Kidney (tissue), 13 donors: ENCODE measurements at regions not wholly inside any gene's neighbourhood (a gene's known extent, or its start where the extent isn't known, plus 50 kb on each side); places are given as distances from the start of the nearest gene placed in this dataset.
A peak's percentile ranks its signal among the peaks of the same experiment; 100 is the strongest.

Source experiments
- DNase-seq, 5 donors: peaks; one replicate each; pipeline ENCODE4 v3.0.0-alpha.2; 2013 to 2020
- FAIRE-seq: peaks from 2 replicates; lab custom pipeline; 2012; peaks lifted over from hg19 to GRCh38; lab: Jason Lieb, UNC
- H3K27ac ChIP-seq, 2 donors: one replicate each; pipeline ENCODE4 v1.7.0; 2013; ENCODE audit warnings: low read depth in 2 of 2, low read length in 2 of 2, inconsistent platforms in 1 of 2
- H3K27me3 ChIP-seq: one replicate; pipeline ENCODE4 v1.7.1; 2013; ENCODE audit warnings: low read length, inconsistent platforms; ENCODE audit not compliant: control insufficient read depth, insufficient read depth
- H3K36me3 ChIP-seq, 3 donors: one replicate each; pipeline versions ENCODE4 v1.7.0 to v1.7.1; 2013; ENCODE audit warnings: low read length in 3 of 3, control low read depth in 1 of 3, inconsistent platforms in 1 of 3; ENCODE audit not compliant: insufficient read depth in 3 of 3, control insufficient read depth in 2 of 3
- H3K4me1 ChIP-seq, 3 donors: one replicate each; pipeline versions ENCODE4 v1.7.0 to v1.7.1; 2013; ENCODE audit warnings: low read length in 3 of 3, inconsistent platforms in 1 of 3, low read depth in 1 of 3; ENCODE audit not compliant: control insufficient read depth in 2 of 3, insufficient read depth in 2 of 3
- H3K4me3 ChIP-seq, 3 donors: one replicate each; pipeline versions ENCODE4 v1.7.0 to v1.8.1; 2013; ENCODE audit warnings: low read length in 3 of 3, control low read depth in 1 of 3, inconsistent platforms in 1 of 3
- H3K9ac ChIP-seq, 3 donors: one replicate each; pipeline versions ENCODE4 v1.7.0 to v1.7.1; 2013; ENCODE audit warnings: low read length in 3 of 3, control low read depth in 1 of 3, inconsistent platforms in 1 of 3
- H3K9me3 ChIP-seq, 3 donors: one replicate each; pipeline versions ENCODE4 v1.7.0 to v1.7.1; 2013; ENCODE audit warnings: low read length in 3 of 3, control low read depth in 1 of 3, inconsistent platforms in 1 of 3; ENCODE audit not compliant: control insufficient read depth in 2 of 3, insufficient read depth in 1 of 3
- CTCF ChIP-seq: IDR thresholded peaks from 3 replicates; pipeline ENCODE4 v1.5.1; 2012; ENCODE audit warnings: mild to moderate bottlenecking, moderate library complexity, borderline replicate concordance; ENCODE audit not compliant: insufficient read depth; ENCODE audit errors: extremely low read depth
- intact Hi-C: fragments of 100-400 bp; cut with DNase I; formaldehyde crosslinking; loops from one replicate; pipeline ENCODE4 v1.11.1; 2022
- donor health status: control.
- donor health status: control.
- donor health status: control.
- donor health status: control.
- donor health status: control.
- donor health status: DM: yes; HTN: yes; CAD: no.
- donor health status: Normal renal cell carcinoma (clear cell type).

- TF ChIP-seq CTCF = no peak
- Histone ChIP-seq H3K27me3 (no peaks in the 10 kb centered on the region), H3K9ac (no peak overlapping the region), H3K36me3 (no peaks in the 10 kb centered on the region), H3K9me3 (no peaks in the 10 kb centered on the region), H3K4me1 (peaks cover 0 to under 1% (median under 1%) of the 10 kb centered on the region in 3 donors), H3K4me3 (no peak overlapping the region), H3K27ac (no peak overlapping the region)
- intact Hi-C loops = no loop called here
- no peak for FAIRE-seq
- DNase-seq = peak in 3 of 5 donors; percentile 51 to 67 (median 62)
Measured at GRCh38 chrX:39802908-39803307, 294.9 kb downstream of the BCOR start.

GRCh38 chrX:39805022-39805421 lies 292.7 kb downstream of the BCOR start:
- no peak for TF ChIP-seq CTCF
- H3K4me3 ChIP-seq = no peak overlapping the region
- no peak overlapping the region for H3K27ac ChIP-seq
- no peaks in the 10 kb centered on the region for H3K36me3 ChIP-seq
- H3K4me1 ChIP-seq = peaks cover 0 to 4% (median 2%) of the 10 kb centered on the region in 3 donors
- H3K9me3 ChIP-seq = no peaks in the 10 kb centered on the region
- intact Hi-C loops = no loop called here
- FAIRE-seq = no peak
- H3K9ac ChIP-seq = no peak overlapping the region
- DNase-seq = no peak
- H3K27me3 ChIP-seq = no peaks in the 10 kb centered on the region

- H3K9me3 ChIP-seq = no peaks in the 10 kb centered on the region
- H3K4me1 ChIP-seq = peaks cover 0 to 4% (median 2%) of the 10 kb centered on the region in 3 donors
- no peak for FAIRE-seq
- H3K27ac ChIP-seq = no peak overlapping the region
- no peaks in the 10 kb centered on the region for H3K27me3 ChIP-seq
- no peaks in the 10 kb centered on the region for H3K36me3 ChIP-seq
- intact Hi-C loops = no loop called here
- no peak for DNase-seq
- H3K4me3 ChIP-seq = no peak overlapping the region
- H3K9ac ChIP-seq = no peak overlapping the region
- no peak for TF ChIP-seq CTCF
Measured at GRCh38 chrX:39805825-39806224, 291.9 kb downstream of the BCOR start.

- DNase-seq (peak in 4 of 5 donors; percentile 51 to 83 (median 72)), FAIRE-seq (no peak)
- H3K9ac ChIP-seq = peak overlapping the region in 1 of 3 donors; percentile 12
- no peaks in the 10 kb centered on the region for H3K9me3 ChIP-seq
- peak overlapping the region; percentile 16 to 60 for H3K27ac ChIP-seq
- H3K4me1 ChIP-seq = peaks cover 0 to 4% (median 3%) of the 10 kb centered on the region in 3 donors
- no peak overlapping the region for H3K4me3 ChIP-seq
- no peak for TF ChIP-seq CTCF
- H3K36me3 ChIP-seq = no peaks in the 10 kb centered on the region
- no peaks in the 10 kb centered on the region for H3K27me3 ChIP-seq
- intact Hi-C loops = no loop called here
Measured at GRCh38 chrX:39808471-39808917, 289.3 kb downstream of the BCOR start.
